GM23248 (cell line): ENCODE measurements at regions not wholly inside any gene's neighbourhood (a gene's known extent, or its start where the extent isn't known, plus 50 kb on each side); places are given as distances from the start of the nearest gene placed in this dataset.

Source experiments
- EZH2 ChIP-seq: fragments of 200-600 bp; sonication (generic); IDR thresholded peaks from 2 replicates; pipeline ENCODE4 v1.6.1; 2018; ENCODE audit warnings: antibody characterized with exemption, mild to moderate bottlenecking; ENCODE audit not compliant: insufficient read depth, poor library complexity, severe bottlenecking
- EZH2phosphoT487 ChIP-seq: fragments of 200-600 bp; sonication (generic); IDR thresholded peaks from 2 replicates; pipeline ENCODE4 v1.6.1; 2018; ENCODE audit warnings: antibody characterized with exemption, moderate library complexity, mild to moderate bottlenecking, low read depth; ENCODE audit not compliant: insufficient read depth

DNA sequence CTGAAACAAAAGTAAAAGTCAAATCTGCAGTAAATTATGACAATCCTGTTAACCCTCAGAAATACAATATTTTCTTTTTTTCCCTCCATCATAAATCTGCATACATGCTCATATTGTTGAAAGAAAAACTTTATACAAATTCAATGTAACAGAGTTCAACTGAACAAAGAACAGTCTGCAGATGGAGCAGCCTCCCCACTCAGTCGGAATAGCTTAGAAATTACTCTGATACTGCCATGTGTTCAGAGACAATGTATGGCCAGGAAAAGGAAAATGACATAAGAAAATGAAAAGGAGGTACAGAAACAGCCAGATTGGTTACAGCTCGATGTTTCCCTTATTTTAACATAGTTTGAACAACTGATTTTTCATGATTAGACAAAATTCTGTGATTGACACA lies 651.9 kb upstream of the COBL start:
- no peak for TF ChIP-seq EZH2
- TF ChIP-seq EZH2phosphoT487: no peak
